HG03520 (cell line): ENCODE measurements at regions not wholly inside any gene's neighbourhood (a gene's known extent, or its start where the extent isn't known, plus 50 kb on each side); places are given as distances from the start of the nearest gene placed in this dataset.

Experiments used
- ATAC-seq: cut with Tn5 transposase; IDR thresholded peaks from one replicate; pipeline ENCODE4 v1.9.1; 2021; ENCODE audit warnings: mild to moderate bottlenecking, moderate library complexity; ENCODE audit not compliant: unreplicated experiment

DNA sequence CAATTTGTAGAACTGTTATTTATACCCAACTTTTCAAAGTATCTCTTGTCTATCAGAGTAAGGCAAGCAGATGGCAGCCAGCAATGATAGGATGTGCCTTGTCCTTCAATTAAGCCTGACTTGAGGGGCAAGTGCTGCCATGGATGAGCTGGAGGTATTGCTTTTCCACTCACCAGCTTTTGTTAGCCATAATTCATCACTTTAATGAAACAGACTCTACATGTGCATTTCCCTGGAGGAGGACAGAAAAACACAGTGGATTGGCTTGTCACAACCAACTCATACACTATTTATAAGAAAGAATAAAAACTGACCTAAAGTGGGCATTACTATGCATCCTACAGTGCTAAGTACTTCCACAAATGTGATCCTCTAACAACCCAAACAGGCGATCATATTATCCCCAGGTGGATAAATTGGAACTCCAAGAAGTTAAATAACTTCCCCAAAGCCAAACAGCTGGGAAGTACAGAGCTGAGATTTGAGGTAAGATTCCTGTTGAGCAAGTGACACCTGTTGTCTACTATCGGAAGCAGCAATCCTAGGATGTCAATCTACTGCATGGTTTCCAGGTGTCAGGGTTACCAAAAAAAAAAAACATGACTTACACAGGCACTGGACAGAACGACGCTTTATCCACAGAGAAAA is 73.9 kb upstream of the NRSN1 start:
- ATAC-seq, result no peak

GRCh38 chr6:24052590-24052961 is 73.4 kb upstream of the NRSN1 start:
- ATAC-seq, result no peak

GRCh38 chr6:24053057-24053456 is 73.0 kb upstream of the NRSN1 start:
- ATAC-seq, result no peak

DNA sequence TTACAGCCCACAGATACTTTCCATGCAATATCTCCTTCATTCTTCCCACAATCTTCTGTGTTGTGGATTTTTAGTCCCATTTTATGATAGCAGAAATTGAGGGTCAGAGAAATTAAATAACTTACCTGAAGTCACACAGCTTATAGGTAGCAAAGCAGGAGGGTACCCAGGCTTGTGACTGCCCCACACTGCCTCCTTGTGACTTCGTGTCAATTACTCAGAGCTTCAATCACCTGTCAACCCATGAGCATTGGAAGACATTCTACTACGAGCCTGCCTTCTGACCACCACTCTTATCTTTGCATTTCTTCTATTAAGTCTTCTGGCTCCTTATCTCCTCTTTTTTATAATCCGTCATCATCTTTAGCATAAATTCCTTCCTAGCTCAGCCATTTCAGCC is 71.6 kb upstream of the NRSN1 start:
- no peak for ATAC-seq

GRCh38 chr6:24056567-24056966 is 69.4 kb upstream of the NRSN1 start:
- ATAC-seq, result no peak

- ATAC-seq, result no peak
Observed at GRCh38 chr6:24057030-24057429, 69.0 kb upstream of the NRSN1 start.

DNA sequence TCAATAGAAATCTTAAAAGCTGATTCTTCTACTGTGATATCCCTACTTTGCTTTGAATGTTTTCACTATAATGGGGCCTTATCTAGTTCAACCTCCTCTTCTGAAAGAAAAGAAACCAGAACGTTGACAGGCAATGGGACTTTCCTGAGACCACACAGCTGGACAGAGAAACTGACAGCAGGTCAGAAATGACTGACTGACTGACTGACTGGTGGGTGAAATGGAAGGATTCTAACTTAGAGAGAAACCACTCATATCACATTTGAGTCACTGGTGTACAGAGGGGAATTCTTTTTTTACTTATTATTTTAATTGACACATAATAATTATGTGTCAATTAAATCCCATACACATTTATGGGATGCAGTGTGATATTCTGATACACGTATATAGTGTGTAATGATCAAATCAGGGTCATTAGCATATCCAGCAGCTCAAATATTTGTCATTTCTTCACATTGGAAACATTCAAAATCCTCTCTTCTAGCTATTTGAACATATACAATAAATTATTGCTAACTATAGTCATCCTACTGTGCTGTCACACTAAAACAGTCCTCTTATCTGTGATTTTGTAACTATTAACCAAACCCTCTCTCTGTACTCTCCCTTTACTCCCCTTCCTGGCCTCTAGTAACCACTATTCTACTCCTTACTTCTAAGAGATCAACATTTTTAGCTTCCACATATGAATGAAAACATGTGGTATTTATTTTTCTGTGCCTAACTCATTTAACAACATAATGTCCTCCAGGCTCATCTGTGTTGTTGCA is 64.8 kb upstream of the NRSN1 start:
- ATAC-seq, result peak; percentile 93

GRCh38 chr6:24064106-24064505 is 61.9 kb upstream of the NRSN1 start:
- ATAC-seq, result no peak

- no peak for ATAC-seq
Observed at GRCh38 chr6:24064832-24065231, 61.2 kb upstream of the NRSN1 start.

- no peak for ATAC-seq
Observed at GRCh38 chr6:24069526-24069925, 56.5 kb upstream of the NRSN1 start.

DNA sequence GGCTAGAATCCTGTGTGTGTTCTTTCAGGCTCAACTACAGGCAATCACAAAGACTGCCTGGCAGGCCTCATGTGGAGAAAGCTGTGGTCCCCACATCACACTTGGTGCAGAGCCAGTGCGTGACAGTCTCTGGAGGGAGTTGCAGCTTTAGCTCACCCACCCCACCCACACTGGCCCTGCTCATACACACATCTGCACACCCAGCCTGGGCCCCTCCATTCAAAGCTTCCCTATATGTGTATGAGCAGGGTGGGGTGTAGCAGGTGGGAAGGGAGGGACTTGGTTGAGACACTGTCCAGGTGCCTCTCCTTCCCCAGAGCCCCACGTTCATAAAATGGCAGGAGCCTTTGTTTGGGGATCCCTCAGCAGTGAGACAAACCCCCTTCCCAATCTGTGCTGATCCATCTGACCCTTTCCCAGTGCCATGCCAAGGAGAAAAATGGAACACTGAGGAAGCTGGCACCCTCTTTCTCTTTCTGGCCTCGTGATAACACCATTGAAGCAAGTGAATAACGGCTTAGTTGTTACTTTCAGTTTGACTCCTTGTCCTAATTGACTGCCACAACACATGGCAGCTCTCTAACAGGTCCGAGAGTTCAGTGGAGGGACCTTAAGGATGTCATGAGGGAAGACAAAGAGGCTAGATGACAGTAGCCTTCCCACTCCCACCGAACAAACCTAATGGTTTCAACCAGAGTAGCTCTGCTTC is 53.8 kb upstream of the NRSN1 start:
- peak; percentile 55 for ATAC-seq

DNA sequence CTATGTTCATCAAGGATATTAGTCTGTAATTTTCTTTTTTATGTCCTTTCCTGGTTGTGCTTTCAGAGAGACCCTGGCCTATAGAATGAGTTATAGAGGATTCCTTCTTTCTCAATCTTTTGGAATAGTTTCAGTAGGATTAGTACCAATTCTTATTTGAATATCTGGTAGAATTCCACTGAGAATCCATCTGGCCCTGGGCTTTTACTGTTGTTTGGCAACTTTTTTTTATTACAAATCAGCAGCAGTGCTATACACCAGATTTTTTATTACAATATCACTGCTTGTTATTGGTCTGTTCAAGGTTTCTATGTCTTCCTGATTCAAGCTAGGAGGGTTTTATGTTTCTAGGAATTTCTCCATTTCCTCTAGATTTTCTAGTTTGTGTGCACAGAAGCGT is 50.0 kb upstream of the NRSN1 start:
- ATAC-seq, result no peak
